ENCODE measurements at regions not wholly inside any gene's neighbourhood (a gene's known extent, or its start where the extent isn't known, plus 50 kb on each side); places are given as distances from the start of the nearest gene placed in this dataset.

GRCh38 chr3:177590826-177591225 is 393.5 kb upstream of the TBL1XR1 start:
- DNase-seq (ENCODE audit: low read depth in 1 of 2, low spot score in 1 of 2): no peak

GRCh38 chr3:177591379-177591778 is 394.1 kb upstream of the TBL1XR1 start:
- DNase-seq (ENCODE audit: low read depth in 1 of 2, low spot score in 1 of 2): no peak

- no peak for DNase-seq (ENCODE audit: low read depth in 1 of 2, low spot score in 1 of 2)
These were observed 396.8 kb upstream of the TBL1XR1 start for GRCh38 chr3:177594096-177594495.

GRCh38 chr3:177595530-177596188 is 398.4 kb upstream of the TBL1XR1 start:
- no peak for DNase-seq (ENCODE audit: low read depth in 1 of 2, low spot score in 1 of 2)

GRCh38 chr3:177596248-177596815 is 399.1 kb upstream of the TBL1XR1 start:
- DNase-seq (ENCODE audit: low read depth in 1 of 2, low spot score in 1 of 2): no peak

- DNase-seq (ENCODE audit: low read depth in 1 of 2, low spot score in 1 of 2): no peak
These were observed 399.6 kb upstream of the TBL1XR1 start for GRCh38 chr3:177596816-177597271.

GRCh38 chr3:177597311-177598096 is 400.2 kb upstream of the TBL1XR1 start:
- no peak for DNase-seq (ENCODE audit: low read depth in 1 of 2, low spot score in 1 of 2)

GRCh38 chr3:177598097-177598833 is 401.0 kb upstream of the TBL1XR1 start:
- no peak for DNase-seq (ENCODE audit: low read depth in 1 of 2, low spot score in 1 of 2)

- DNase-seq (ENCODE audit: low read depth in 1 of 2, low spot score in 1 of 2): no peak
These were observed 402.0 kb upstream of the TBL1XR1 start for GRCh38 chr3:177599326-177599725.

- no peak for DNase-seq (ENCODE audit: low read depth in 1 of 2, low spot score in 1 of 2)
These were observed 402.6 kb upstream of the TBL1XR1 start for GRCh38 chr3:177599837-177600236.

- no peak for DNase-seq (ENCODE audit: low read depth in 1 of 2, low spot score in 1 of 2)
These were observed 403.1 kb upstream of the TBL1XR1 start for GRCh38 chr3:177600411-177600810.

- no peak for DNase-seq (ENCODE audit: low read depth in 1 of 2, low spot score in 1 of 2)
These were observed 403.9 kb upstream of the TBL1XR1 start for GRCh38 chr3:177601152-177601551.

- no peak for DNase-seq (ENCODE audit: low read depth in 1 of 2, low spot score in 1 of 2)
These were observed 405.4 kb upstream of the TBL1XR1 start for GRCh38 chr3:177602601-177603147.

GRCh38 chr3:177603148-177603603 is 405.9 kb upstream of the TBL1XR1 start:
- no peak for DNase-seq (ENCODE audit: low read depth in 1 of 2, low spot score in 1 of 2)

GRCh38 chr3:177604181-177604580 is 406.9 kb upstream of the TBL1XR1 start:
- DNase-seq (ENCODE audit: low read depth in 1 of 2, low spot score in 1 of 2): no peak

- no peak for DNase-seq (ENCODE audit: low read depth in 1 of 2, low spot score in 1 of 2)
These were observed 409.6 kb upstream of the TBL1XR1 start for GRCh38 chr3:177606891-177607290.

- DNase-seq (ENCODE audit: low read depth in 1 of 2, low spot score in 1 of 2): no peak
These were observed 410.3 kb upstream of the TBL1XR1 start for GRCh38 chr3:177607589-177607988.

GRCh38 chr3:177608443-177608842 is 411.2 kb upstream of the TBL1XR1 start:
- DNase-seq (ENCODE audit: low read depth in 1 of 2, low spot score in 1 of 2): no peak

- no peak for DNase-seq (ENCODE audit: low read depth in 1 of 2, low spot score in 1 of 2)
These were observed 412.3 kb upstream of the TBL1XR1 start for GRCh38 chr3:177609613-177610012.

- DNase-seq (ENCODE audit: low read depth in 1 of 2, low spot score in 1 of 2): no peak
These were observed 413.0 kb upstream of the TBL1XR1 start for GRCh38 chr3:177610262-177610661.
